GM23338 (cell line): ENCODE measurements at regions not wholly inside any gene's neighbourhood (a gene's known extent, or its start where the extent isn't known, plus 50 kb on each side); places are given as distances from the start of the nearest gene placed in this dataset.
A peak's percentile ranks its signal among the peaks of the same experiment; 100 is the strongest.
"Not testable (repeated sequence)": the region's sequence is repeated elsewhere in the genome, so short reads cannot be mapped to it uniquely, and the experiment has no call there.

ENCODE experiments used
- ATAC-seq: fragments of 200-7000 bp; cut with Tn5 transposase; 3 replicates; pipeline ENCODE4 v1.9.1; 2020
- DNase-seq: peaks from one replicate; pipeline ENCODE4 v3.0.0-alpha.2; 2015; ENCODE audit warnings: low spot score
- H2AFZ ChIP-seq: fragments of 200-600 bp; sonication (generic); 2 replicates; pipeline ENCODE4 v1.8.0; 2016; ENCODE audit warnings: antibody characterized with exemption, mild to moderate bottlenecking, moderate library complexity
- H3F3A ChIP-seq: fragments of 200-600 bp; sonication (generic); replicated peaks from 2 replicates; pipeline ENCODE4 v1.8.0; 2017; ENCODE audit warnings: antibody characterized with exemption, mixed run types, low read depth
- H3K27ac ChIP-seq: fragments of 200-600 bp; sonication (generic); 2 replicates; pipeline ENCODE4 v1.6.1; 2016; ENCODE audit warnings: low read depth
- H3K27me3 ChIP-seq: fragments of 200-600 bp; sonication (generic); 2 replicates; pipeline ENCODE4 v1.8.0; 2016; ENCODE audit warnings: mild to moderate bottlenecking, mixed run types, moderate library complexity; ENCODE audit not compliant: insufficient read depth
- H3K36me3 ChIP-seq: fragments of 200-600 bp; sonication (generic); 2 replicates; pipeline ENCODE4 v1.8.0; 2016; ENCODE audit warnings: mild to moderate bottlenecking; ENCODE audit not compliant: insufficient read depth
- H3K4me1 ChIP-seq: fragments of 200-600 bp; sonication (generic); 2 replicates; pipeline ENCODE4 v1.8.0; 2016; ENCODE audit warnings: mild to moderate bottlenecking, moderate library complexity; ENCODE audit not compliant: insufficient read depth
- H3K4me2 ChIP-seq: fragments of 200-600 bp; sonication (generic); 2 replicates; pipeline ENCODE4 v1.7.1; 2017; ENCODE audit warnings: mixed run types
- H3K4me3 ChIP-seq: fragments of 200-600 bp; sonication (generic); 2 replicates; pipeline ENCODE4 v1.6.1; 2016; ENCODE audit warnings: mixed run types
- H3K79me2 ChIP-seq: fragments of 200-600 bp; sonication (generic); replicated peaks from 2 replicates; pipeline ENCODE4 v1.8.0; 2017; ENCODE audit warnings: mild to moderate bottlenecking; ENCODE audit not compliant: insufficient read depth
- H3K9me2 ChIP-seq: fragments of 200-600 bp; sonication (generic); 2 replicates; pipeline ENCODE4 v1.8.0; 2017; ENCODE audit not compliant: insufficient read depth
- H4K20me1 ChIP-seq: fragments of 200-600 bp; sonication (generic); replicated peaks from 2 replicates; pipeline ENCODE4 v1.8.0; 2017; ENCODE audit warnings: mild to moderate bottlenecking; ENCODE audit not compliant: insufficient read depth
- H3K27ac Mint-ChIP-seq: 2 replicates; pipeline ENCODE4 v1.8.0; 2020; ENCODE audit warnings: inconsistent platforms, mild to moderate bottlenecking, moderate library complexity, mixed read lengths
- H3K27me3 Mint-ChIP-seq: 3 replicates; pipeline ENCODE4 v1.8.0; 2022; ENCODE audit warnings: low read depth, mild to moderate bottlenecking, moderate library complexity, mixed read lengths, inconsistent platforms; ENCODE audit not compliant: insufficient read depth, poor library complexity
- H3K36me3 Mint-ChIP-seq: 3 replicates; pipeline ENCODE4 v1.8.0; 2021; ENCODE audit warnings: low read depth, mild to moderate bottlenecking, inconsistent platforms, moderate library complexity, mixed read lengths
- H3K4me1 Mint-ChIP-seq: 3 replicates; pipeline ENCODE4 v1.8.0; 2020; ENCODE audit warnings: mild to moderate bottlenecking, inconsistent platforms, mixed read lengths
- H3K4me3 Mint-ChIP-seq: 3 replicates; pipeline ENCODE4 v1.8.0; 2021; ENCODE audit warnings: moderate library complexity, mild to moderate bottlenecking, inconsistent platforms, mixed read lengths
- H3K9me3 Mint-ChIP-seq: 3 replicates; pipeline ENCODE4 v1.8.0; 2020; ENCODE audit warnings: moderate library complexity, mild to moderate bottlenecking, inconsistent platforms, mixed read lengths
- CREB1 ChIP-seq: fragments of 250-450 bp; sonication (Bioruptor Pico); IDR thresholded peaks from 2 replicates; pipeline ENCODE4 v1.5.0; 2020; ENCODE audit warnings: low read depth, mild to moderate bottlenecking, moderate library complexity
- EZH2 ChIP-seq: fragments of 200-600 bp; sonication (generic); IDR thresholded peaks from one replicate; pipeline ENCODE4 v1.8.0; 2017; ENCODE audit warnings: antibody characterized with exemption, mild to moderate bottlenecking, low read depth; ENCODE audit not compliant: unreplicated experiment
- JUNB ChIP-seq: IDR thresholded peaks from one replicate; pipeline ENCODE4 v1.6.1; 2016; ENCODE audit warnings: antibody characterized with exemption; ENCODE audit not compliant: unreplicated experiment
- TF ChIP-seq, protein P1 (sequence below), 2 experiments: fragments of 200-600 bp in 1 of 2; sonication (generic) in 1 of 2; conservative IDR thresholded peaks; 2 replicates each; pipeline versions ENCODE4 v1.5.1 to v1.6.1; 2016 to 2017; ENCODE audit warnings: antibody characterized with exemption in 2 of 2, low read depth in 2 of 2, mild to moderate bottlenecking in 2 of 2, moderate library complexity in 1 of 2
- TF ChIP-seq, protein P2 (sequence below): IDR thresholded peaks from 2 replicates; pipeline ENCODE4 v1.6.1; 2016; ENCODE audit warnings: antibody characterized with exemption
- TF ChIP-seq, protein P3 (sequence below): fragments of 250-450 bp; sonication (Bioruptor Pico); IDR thresholded peaks from 2 replicates; pipeline ENCODE4 v1.5.0; 2020; ENCODE audit warnings: mild to moderate bottlenecking, moderate library complexity

DNA sequence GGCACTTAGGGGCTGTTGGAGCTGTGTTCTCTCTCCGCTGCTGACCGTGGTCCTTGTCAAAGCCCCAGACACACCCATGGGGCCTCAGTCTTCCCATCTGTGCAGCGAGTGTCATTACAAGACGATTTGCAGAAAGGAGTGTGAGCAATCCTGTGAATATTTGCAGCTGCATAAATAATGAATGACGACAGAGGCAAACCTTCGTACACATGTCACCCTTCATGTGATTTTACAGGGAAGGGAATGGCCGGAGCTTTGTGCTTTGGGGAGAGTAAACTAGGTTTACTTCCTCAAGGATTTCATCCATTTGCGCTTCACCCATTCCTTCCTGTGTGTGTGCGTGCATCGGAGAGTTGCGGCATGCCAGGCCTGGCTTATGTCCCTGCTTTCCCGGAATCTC, 285.6 kb upstream of the SOX1 start:
- not testable (repeated sequence) for H3K27ac ChIP-seq, H3K4me3 ChIP-seq, H3K4me1 ChIP-seq, H3K4me3 Mint-ChIP-seq, H3K4me2 ChIP-seq, H3F3A ChIP-seq, H2AFZ ChIP-seq, H3K9me2 ChIP-seq, H3K9me3 Mint-ChIP-seq, H3K36me3 ChIP-seq, H3K27ac Mint-ChIP-seq, H3K79me2 ChIP-seq, H3K27me3 ChIP-seq, H3K36me3 Mint-ChIP-seq, DNase-seq, H3K27me3 Mint-ChIP-seq, ATAC-seq, H3K4me1 Mint-ChIP-seq, H4K20me1 ChIP-seq

DNA sequence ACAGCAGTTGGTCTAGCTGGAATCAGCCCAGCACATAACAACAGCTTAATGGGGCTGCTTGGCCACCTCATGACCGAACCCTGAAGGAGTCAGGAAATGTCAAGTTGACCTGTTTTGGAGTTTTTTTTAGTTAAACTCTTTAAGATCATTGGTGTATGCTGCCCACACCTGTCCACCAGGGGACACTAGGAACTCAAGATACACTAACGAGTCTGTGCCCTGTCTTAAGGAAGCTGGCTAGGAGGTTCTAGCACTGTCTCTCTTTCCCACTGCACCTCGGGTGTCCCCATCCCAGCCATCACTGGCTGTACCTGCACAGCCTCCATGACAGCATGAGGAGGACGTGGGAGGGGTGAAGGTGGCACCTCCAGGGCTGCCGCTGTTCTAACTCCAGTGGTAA, 279.6 kb upstream of the SOX1 start:
- not testable (repeated sequence) for H3K4me2 ChIP-seq, H3K36me3 Mint-ChIP-seq, H3K4me1 Mint-ChIP-seq, H2AFZ ChIP-seq, DNase-seq, H3K9me2 ChIP-seq, H3K4me3 Mint-ChIP-seq, H3K79me2 ChIP-seq, H3K27me3 Mint-ChIP-seq, H3K27ac ChIP-seq, H3K27me3 ChIP-seq, H3K9me3 Mint-ChIP-seq, H3K4me1 ChIP-seq, H4K20me1 ChIP-seq, H3K36me3 ChIP-seq, H3K27ac Mint-ChIP-seq, H3F3A ChIP-seq, H3K4me3 ChIP-seq
- peak; percentile 63 for ATAC-seq

DNA sequence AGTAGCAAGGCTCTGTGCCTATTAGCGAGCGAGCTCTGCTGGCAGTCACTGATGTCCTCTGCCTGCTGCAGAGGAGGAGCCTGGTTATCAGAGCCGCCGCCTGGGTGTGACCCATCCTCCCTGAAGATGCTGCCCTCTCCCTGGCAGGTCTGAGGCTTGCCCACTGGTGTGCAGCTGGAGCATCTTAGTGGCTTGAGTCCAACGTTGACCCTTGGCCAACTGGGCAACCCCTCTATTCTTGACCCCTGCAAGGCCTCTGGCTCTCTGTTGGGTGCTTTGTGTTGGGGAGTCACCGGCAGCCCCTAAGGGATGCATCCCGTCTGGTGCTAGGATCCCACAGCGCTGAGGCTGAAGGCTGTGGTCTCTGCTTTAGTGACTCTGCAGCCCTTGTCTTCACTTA, 277.9 kb upstream of the SOX1 start:
- H3K27me3 ChIP-seq = no peaks in the 10 kb centered on the region
- H3K27ac ChIP-seq = no peak overlapping the region
- H3K9me3 Mint-ChIP-seq = no peaks in the 10 kb centered on the region; the same call in 2 of the 3 replicates
- H3K9me2 ChIP-seq = no peaks in the 10 kb centered on the region
- no peak overlapping the region for H3K4me2 ChIP-seq
- DNase-seq (no peak), ATAC-seq (no peak)
- no peak overlapping the region for H3K4me3 ChIP-seq
- H3K27ac Mint-ChIP-seq = no peak overlapping the region
- no peak overlapping the region for H2AFZ ChIP-seq
- no peaks in the 10 kb centered on the region for H3K4me1 Mint-ChIP-seq
- no peaks in the 10 kb centered on the region for H3K27me3 Mint-ChIP-seq
- H3K36me3 ChIP-seq = no peaks in the 10 kb centered on the region
- H3K4me3 Mint-ChIP-seq = no peak overlapping the region
- no peaks in the 10 kb centered on the region for H3K79me2 ChIP-seq
- no peaks in the 10 kb centered on the region for H3K36me3 Mint-ChIP-seq
- H3F3A ChIP-seq = no peaks in the 10 kb centered on the region
- H4K20me1 ChIP-seq = no peaks in the 10 kb centered on the region
- H3K4me1 ChIP-seq = no peaks in the 10 kb centered on the region
- TF ChIP-seq EZH2 (no peak), CREB1 (CRISPR knock-in tag) (no peak), JUNB (no peak)
- TF ChIP-seq, protein P1, sequence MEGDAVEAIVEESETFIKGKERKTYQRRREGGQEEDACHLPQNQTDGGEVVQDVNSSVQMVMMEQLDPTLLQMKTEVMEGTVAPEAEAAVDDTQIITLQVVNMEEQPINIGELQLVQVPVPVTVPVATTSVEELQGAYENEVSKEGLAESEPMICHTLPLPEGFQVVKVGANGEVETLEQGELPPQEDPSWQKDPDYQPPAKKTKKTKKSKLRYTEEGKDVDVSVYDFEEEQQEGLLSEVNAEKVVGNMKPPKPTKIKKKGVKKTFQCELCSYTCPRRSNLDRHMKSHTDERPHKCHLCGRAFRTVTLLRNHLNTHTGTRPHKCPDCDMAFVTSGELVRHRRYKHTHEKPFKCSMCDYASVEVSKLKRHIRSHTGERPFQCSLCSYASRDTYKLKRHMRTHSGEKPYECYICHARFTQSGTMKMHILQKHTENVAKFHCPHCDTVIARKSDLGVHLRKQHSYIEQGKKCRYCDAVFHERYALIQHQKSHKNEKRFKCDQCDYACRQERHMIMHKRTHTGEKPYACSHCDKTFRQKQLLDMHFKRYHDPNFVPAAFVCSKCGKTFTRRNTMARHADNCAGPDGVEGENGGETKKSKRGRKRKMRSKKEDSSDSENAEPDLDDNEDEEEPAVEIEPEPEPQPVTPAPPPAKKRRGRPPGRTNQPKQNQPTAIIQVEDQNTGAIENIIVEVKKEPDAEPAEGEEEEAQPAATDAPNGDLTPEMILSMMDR (conservative IDR thresholded peaks at IDR 0.05; ENCODE audit: low read depth in 2 of 2) = no peak
- TF ChIP-seq, protein P2, sequence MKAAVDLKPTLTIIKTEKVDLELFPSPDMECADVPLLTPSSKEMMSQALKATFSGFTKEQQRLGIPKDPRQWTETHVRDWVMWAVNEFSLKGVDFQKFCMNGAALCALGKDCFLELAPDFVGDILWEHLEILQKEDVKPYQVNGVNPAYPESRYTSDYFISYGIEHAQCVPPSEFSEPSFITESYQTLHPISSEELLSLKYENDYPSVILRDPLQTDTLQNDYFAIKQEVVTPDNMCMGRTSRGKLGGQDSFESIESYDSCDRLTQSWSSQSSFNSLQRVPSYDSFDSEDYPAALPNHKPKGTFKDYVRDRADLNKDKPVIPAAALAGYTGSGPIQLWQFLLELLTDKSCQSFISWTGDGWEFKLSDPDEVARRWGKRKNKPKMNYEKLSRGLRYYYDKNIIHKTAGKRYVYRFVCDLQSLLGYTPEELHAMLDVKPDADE = no peak
- TF ChIP-seq, protein P3, sequence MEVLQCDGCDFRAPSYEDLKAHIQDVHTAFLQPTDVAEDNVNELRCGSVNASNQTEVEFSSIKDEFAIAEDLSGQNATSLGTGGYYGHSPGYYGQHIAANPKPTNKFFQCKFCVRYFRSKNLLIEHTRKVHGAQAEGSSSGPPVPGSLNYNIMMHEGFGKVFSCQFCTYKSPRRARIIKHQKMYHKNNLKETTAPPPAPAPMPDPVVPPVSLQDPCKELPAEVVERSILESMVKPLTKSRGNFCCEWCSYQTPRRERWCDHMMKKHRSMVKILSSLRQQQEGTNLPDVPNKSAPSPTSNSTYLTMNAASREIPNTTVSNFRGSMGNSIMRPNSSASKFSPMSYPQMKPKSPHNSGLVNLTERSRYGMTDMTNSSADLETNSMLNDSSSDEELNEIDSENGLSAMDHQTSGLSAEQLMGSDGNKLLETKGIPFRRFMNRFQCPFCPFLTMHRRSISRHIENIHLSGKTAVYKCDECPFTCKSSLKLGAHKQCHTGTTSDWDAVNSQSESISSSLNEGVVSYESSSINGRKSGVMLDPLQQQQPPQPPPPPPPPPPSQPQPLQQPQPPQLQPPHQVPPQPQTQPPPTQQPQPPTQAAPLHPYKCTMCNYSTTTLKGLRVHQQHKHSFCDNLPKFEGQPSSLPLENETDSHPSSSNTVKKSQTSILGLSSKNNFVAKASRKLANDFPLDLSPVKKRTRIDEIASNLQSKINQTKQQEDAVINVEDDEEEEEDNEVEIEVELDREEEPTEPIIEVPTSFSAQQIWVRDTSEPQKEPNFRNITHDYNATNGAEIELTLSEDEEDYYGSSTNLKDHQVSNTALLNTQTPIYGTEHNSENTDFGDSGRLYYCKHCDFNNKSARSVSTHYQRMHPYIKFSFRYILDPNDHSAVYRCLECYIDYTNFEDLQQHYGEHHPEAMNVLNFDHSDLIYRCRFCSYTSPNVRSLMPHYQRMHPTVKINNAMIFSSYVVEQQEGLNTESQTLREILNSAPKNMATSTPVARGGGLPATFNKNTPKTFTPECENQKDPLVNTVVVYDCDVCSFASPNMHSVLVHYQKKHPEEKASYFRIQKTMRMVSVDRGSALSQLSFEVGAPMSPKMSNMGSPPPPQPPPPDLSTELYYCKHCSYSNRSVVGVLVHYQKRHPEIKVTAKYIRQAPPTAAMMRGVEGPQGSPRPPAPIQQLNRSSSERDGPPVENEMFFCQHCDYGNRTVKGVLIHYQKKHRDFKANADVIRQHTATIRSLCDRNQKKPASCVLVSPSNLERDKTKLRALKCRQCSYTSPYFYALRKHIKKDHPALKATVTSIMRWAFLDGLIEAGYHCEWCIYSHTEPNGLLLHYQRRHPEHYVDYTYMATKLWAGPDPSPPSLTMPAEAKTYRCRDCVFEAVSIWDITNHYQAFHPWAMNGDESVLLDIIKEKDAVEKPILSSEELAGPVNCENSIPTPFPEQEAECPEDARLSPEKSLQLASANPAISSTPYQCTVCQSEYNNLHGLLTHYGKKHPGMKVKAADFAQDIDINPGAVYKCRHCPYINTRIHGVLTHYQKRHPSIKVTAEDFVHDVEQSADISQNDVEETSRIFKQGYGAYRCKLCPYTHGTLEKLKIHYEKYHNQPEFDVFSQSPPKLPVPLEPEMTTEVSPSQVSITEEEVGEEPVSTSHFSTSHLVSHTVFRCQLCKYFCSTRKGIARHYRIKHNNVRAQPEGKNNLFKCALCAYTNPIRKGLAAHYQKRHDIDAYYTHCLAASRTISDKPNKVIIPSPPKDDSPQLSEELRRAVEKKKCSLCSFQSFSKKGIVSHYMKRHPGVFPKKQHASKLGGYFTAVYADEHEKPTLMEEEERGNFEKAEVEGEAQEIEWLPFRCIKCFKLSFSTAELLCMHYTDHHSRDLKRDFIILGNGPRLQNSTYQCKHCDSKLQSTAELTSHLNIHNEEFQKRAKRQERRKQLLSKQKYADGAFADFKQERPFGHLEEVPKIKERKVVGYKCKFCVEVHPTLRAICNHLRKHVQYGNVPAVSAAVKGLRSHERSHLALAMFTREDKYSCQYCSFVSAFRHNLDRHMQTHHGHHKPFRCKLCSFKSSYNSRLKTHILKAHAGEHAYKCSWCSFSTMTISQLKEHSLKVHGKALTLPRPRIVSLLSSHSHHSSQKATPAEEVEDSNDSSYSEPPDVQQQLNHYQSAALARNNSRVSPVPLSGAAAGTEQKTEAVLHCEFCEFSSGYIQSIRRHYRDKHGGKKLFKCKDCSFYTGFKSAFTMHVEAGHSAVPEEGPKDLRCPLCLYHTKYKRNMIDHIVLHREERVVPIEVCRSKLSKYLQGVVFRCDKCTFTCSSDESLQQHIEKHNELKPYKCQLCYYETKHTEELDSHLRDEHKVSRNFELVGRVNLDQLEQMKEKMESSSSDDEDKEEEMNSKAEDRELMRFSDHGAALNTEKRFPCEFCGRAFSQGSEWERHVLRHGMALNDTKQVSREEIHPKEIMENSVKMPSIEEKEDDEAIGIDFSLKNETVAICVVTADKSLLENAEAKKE = no peak
